GM12878 (cell line): ENCODE measurements at regions not wholly inside any gene's neighbourhood (a gene's known extent, or its start where the extent isn't known, plus 50 kb on each side); places are given as distances from the start of the nearest gene placed in this dataset.

Experiments used
- ATAC-seq: fragments of 200-7000 bp; cut with Tn5 transposase; 3 replicates; pipeline ENCODE4 v1.9.1; 2020; ENCODE audit warnings: mild to moderate bottlenecking, moderate library complexity
- BruUV-seq: library from RNA; stranded (reverse); fragments of 400-500 nt; replicated peaks from 2 replicates; lab custom pipeline; 2021; lab: Mats Ljungman, UMichigan
- CTCF ChIA-PET: fragments of 300-600 bp; sonication (Branson Sonifier 250); formaldehyde crosslinking; extraction: SDS; loops from one replicate; lab custom pipeline; 2021; ENCODE audit warnings: inconsistent platforms; lab: Yijun Ruan, JAX
- POLR2A ChIA-PET: fragments of 350-600 bp; formaldehyde crosslinking; extraction: SDS; loops from one replicate; lab custom pipeline; 2021; ENCODE audit warnings: inconsistent platforms; lab: Charles Lee
- RAD21 ChIA-PET: fragments of 300-600 bp; sonication (Branson Sonifier 250); formaldehyde crosslinking; loops from one replicate; lab custom pipeline; 2023; ENCODE audit warnings: antibody characterized with exemption; ENCODE audit not compliant: unreplicated experiment; lab: Charles Lee
- SMC1A ChIA-PET: fragments of 300-600 bp; sonication (Branson Sonifier 250); formaldehyde crosslinking; loops from one replicate; lab custom pipeline; 2023; ENCODE audit not compliant: unreplicated experiment, uncharacterized antibody; lab: Charles Lee
- DNase-seq: peaks from one replicate; pipeline ENCODE4 v3.0.0-alpha.2; 2011; ENCODE audit warnings: low read depth, low spot score
- FAIRE-seq: peaks from 3 replicates; lab custom pipeline; 2011; peaks lifted over from hg19 to GRCh38; lab: Jason Lieb, UNC
- H2AFZ ChIP-seq: 2 replicates; pipeline ENCODE4 v1.6.0; 2011; ENCODE audit warnings: low read depth, low read length, control low read depth; ENCODE audit not compliant: control insufficient read depth
- H3K27ac ChIP-seq: 2 replicates; pipeline ENCODE4 v1.5.1; 2011; ENCODE audit warnings: control low read depth; ENCODE audit not compliant: control insufficient read depth, insufficient read depth
- H3K27me3 ChIP-seq, 2 experiments: replicated peaks in 1 of 2; 2 replicates each; pipeline versions ENCODE4 v1.6.0 to v1.6.1; 2011; ENCODE audit warnings: low read length in 1 of 2; ENCODE audit not compliant: control insufficient read depth in 2 of 2, insufficient read depth in 2 of 2
- H3K36me3 ChIP-seq, 2 experiments: 2 replicates each; pipeline ENCODE4 v1.5.1; 2011; ENCODE audit warnings: low read length in 1 of 2; ENCODE audit not compliant: control insufficient read depth in 2 of 2, insufficient read depth in 2 of 2
- H3K4me1 ChIP-seq: 2 replicates; pipeline ENCODE4 v1.6.1; 2011; ENCODE audit warnings: mild to moderate bottlenecking, low read length, moderate library complexity, mixed read lengths; ENCODE audit not compliant: control insufficient read depth, insufficient read depth
- H3K4me2 ChIP-seq: 2 replicates; pipeline ENCODE4 v1.6.0; 2011; ENCODE audit warnings: control low read depth; ENCODE audit not compliant: control insufficient read depth, insufficient read depth
- H3K4me3 ChIP-seq: fragments of 200-600 bp; sonication (generic); 2 replicates; pipeline ENCODE4 v1.5.1; 2016
- H3K79me2 ChIP-seq: 2 replicates; pipeline ENCODE4 v1.6.0; 2011; ENCODE audit warnings: low read length; ENCODE audit not compliant: control insufficient read depth, insufficient read depth
- H3K9ac ChIP-seq: 2 replicates; pipeline ENCODE4 v1.8.0; 2011; ENCODE audit warnings: low read length, control low read depth, mixed read lengths; ENCODE audit not compliant: control insufficient read depth, insufficient read depth
- H3K9me3 ChIP-seq: replicated peaks from 3 replicates; pipeline ENCODE4 v1.5.1; 2011; ENCODE audit warnings: mild to moderate bottlenecking, low read length; ENCODE audit not compliant: control insufficient read depth, insufficient read depth
- H4K20me1 ChIP-seq: 2 replicates; pipeline ENCODE4 v1.6.0; 2011; ENCODE audit not compliant: control insufficient read depth, insufficient read depth
- BACH1 ChIP-seq: fragments of 450-650 bp; IDR thresholded peaks from 2 replicates; pipeline ENCODE4 v1.6.1; 2017; ENCODE audit warnings: mild to moderate bottlenecking, borderline replicate concordance
- CHD2 ChIP-seq: IDR thresholded peaks from 2 replicates; pipeline ENCODE4 v1.6.1; 2011; ENCODE audit warnings: low read depth, low read length, improper control_type of control experiment, borderline replicate concordance
- HDAC2 ChIP-seq: fragments of 200-600 bp; sonication (generic); IDR thresholded peaks from 2 replicates; pipeline ENCODE4 v1.6.1; 2017
- HDAC6 ChIP-seq: fragments of 200-600 bp; sonication (generic); IDR thresholded peaks from one replicate; pipeline ENCODE4 v1.8.0; 2017; ENCODE audit warnings: antibody characterized with exemption; ENCODE audit not compliant: unreplicated experiment
- MEF2B ChIP-seq: fragments of 450-650 bp; IDR thresholded peaks from 2 replicates; pipeline ENCODE4 v1.6.1; 2018; ENCODE audit warnings: mild to moderate bottlenecking, moderate library complexity; ENCODE audit not compliant: partially characterized antibody, poor library complexity, severe bottlenecking
- NFYA ChIP-seq: IDR thresholded peaks from 2 replicates; pipeline ENCODE4 v1.6.1; 2011; ENCODE audit warnings: low read depth, mild to moderate bottlenecking, low read length, improper control_type of control experiment, borderline replicate concordance
- NR2F1 ChIP-seq: fragments of 450-650 bp; conservative IDR thresholded peaks from 2 replicates; pipeline ENCODE4 v1.6.1; 2017; ENCODE audit warnings: mild to moderate bottlenecking
- RAD21 ChIP-seq: IDR thresholded peaks from 2 replicates; pipeline ENCODE4 v1.6.1; 2011; ENCODE audit warnings: mild to moderate bottlenecking, low read depth, low read length, moderate library complexity; ENCODE audit not compliant: insufficient read depth
- RFX5 ChIP-seq: IDR thresholded peaks from 2 replicates; pipeline ENCODE4 v1.6.1; 2011; ENCODE audit warnings: low read depth, low read length, improper control_type of control experiment
- ZNF217 ChIP-seq: fragments of 450-650 bp; IDR thresholded peaks from 2 replicates; pipeline ENCODE4 v1.6.1; 2017; ENCODE audit warnings: antibody characterized with exemption, mild to moderate bottlenecking
- ZZZ3 ChIP-seq: IDR thresholded peaks from 2 replicates; pipeline ENCODE4 v1.6.1; 2011; ENCODE audit warnings: low read depth; ENCODE audit not compliant: control insufficient read depth, insufficient read length
- in situ Hi-C: fragments of 300-500 bp; cut with MboI; formaldehyde crosslinking; loops from 9 replicates; pipeline ENCODE4 v1.14.3; 2018; ENCODE audit warnings: mixed read lengths
- intact Hi-C: fragments of 100-400 bp; cut with micrococcal nuclease; formaldehyde crosslinking; loops from one replicate; pipeline ENCODE4 v1.14.2; 2022; ENCODE audit not compliant: unreplicated experiment
- TF ChIP-seq, protein P1 (sequence below): IDR thresholded peaks from 2 replicates; pipeline ENCODE4 v1.6.1; 2012; ENCODE audit warnings: low read depth, low read length, improper control_type of control experiment
- TF ChIP-seq, protein P2 (sequence below): IDR thresholded peaks from 2 replicates; pipeline ENCODE4 v1.6.1; 2012; ENCODE audit warnings: mild to moderate bottlenecking, low read depth, low read length
- TF ChIP-seq, protein P3 (sequence below): fragments of 450-650 bp; formaldehyde crosslinking; IDR thresholded peaks from 2 replicates; pipeline ENCODE4 v1.5.0; 2022; ENCODE audit warnings: mild to moderate bottlenecking, missing genetic modification characterization
- TF ChIP-seq, protein P4 (sequence below): IDR thresholded peaks from 2 replicates; pipeline ENCODE4 v1.6.1; 2011; ENCODE audit warnings: borderline replicate concordance, low read depth, mild to moderate bottlenecking, moderate library complexity, mixed read lengths, low read length; ENCODE audit not compliant: insufficient read depth; ENCODE audit errors: extremely low read length
- TF ChIP-seq, protein P5 (sequence below): IDR thresholded peaks from 2 replicates; pipeline ENCODE4 v1.6.1; 2011; ENCODE audit warnings: low read depth, low read length, improper control_type of control experiment, borderline replicate concordance

DNA sequence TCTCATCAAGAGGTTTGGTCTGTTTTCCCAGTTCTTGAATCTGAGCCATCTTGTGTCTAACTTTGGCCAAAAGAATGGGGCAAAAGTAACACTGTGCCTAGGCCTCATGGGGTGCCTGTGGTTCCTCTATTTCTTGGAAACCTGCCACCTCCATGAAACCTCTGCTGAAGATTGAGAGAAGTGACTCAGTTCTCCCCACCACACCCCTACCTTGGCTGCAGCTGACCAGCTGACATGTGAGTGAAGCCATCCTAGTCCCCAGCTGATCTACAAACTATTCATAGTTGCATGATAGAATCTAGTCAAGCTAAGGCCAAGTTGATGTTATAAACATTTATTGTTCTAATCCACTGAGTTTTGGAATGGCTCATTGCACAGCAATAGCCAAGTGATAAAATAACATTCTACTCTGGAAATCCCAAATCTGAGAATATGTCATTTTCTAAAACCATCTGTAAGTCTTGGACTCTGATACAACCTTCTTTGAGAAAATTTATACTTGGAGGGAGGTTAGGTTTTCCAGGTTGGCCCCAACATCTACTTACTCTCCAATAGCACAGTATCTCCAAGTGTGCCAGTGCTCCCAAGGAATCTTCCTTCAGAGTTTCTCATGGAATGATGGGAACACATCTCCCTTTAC is 107.0 kb upstream of the SMLR1 start:
- no peak for FAIRE-seq
- SMC1A ChIA-PET, result interaction anchor here (0.9 to 1.1 kb wide), 2 partner anchors 44 to 393 kb away, joined by 3 read pairs; no protein-coding TSS in a partner anchor
- Histone ChIP-seq H3K9me3 (no peaks in the 10 kb centered on the region), H3K4me2 (no peak overlapping the region), H3K36me3 (no peaks in the 10 kb centered on the region), H3K79me2 (no peaks in the 10 kb centered on the region), H3K27me3 (no peaks in the 10 kb centered on the region), H3K27ac (no peak overlapping the region), H3K9ac (no peak overlapping the region), H3K4me3 (no peak overlapping the region), H3K4me1 (no peaks in the 10 kb centered on the region), H2AFZ (no peak overlapping the region), H4K20me1 (no peaks in the 10 kb centered on the region)
- BruUV-seq, result no TSS peak
- DNase-seq, result no peak
- POLR2A ChIA-PET, result no interaction called here
- intact Hi-C loops (no loop called here), in situ Hi-C loops (no loop called here)
- no peak for ATAC-seq
- CTCF ChIA-PET, result interaction anchor here (1.6 kb wide), 1 partner anchor 22 kb away, joined by 3 read pairs; no protein-coding TSS in a partner anchor
- RAD21 ChIA-PET, result no interaction called here
- TF ChIP-seq, protein P1, sequence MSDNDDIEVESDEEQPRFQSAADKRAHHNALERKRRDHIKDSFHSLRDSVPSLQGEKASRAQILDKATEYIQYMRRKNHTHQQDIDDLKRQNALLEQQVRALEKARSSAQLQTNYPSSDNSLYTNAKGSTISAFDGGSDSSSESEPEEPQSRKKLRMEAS, result no peak
- TF ChIP-seq RAD21 (no peak), ZNF217 (no peak), CHD2 (no peak), BACH1 (no peak), HDAC6 (no peak), MEF2B (no peak), ZZZ3 (no peak), RFX5 (no peak), NR2F1 (no peak), NFYA (no peak), HDAC2 (no peak)
- TF ChIP-seq, protein P2, sequence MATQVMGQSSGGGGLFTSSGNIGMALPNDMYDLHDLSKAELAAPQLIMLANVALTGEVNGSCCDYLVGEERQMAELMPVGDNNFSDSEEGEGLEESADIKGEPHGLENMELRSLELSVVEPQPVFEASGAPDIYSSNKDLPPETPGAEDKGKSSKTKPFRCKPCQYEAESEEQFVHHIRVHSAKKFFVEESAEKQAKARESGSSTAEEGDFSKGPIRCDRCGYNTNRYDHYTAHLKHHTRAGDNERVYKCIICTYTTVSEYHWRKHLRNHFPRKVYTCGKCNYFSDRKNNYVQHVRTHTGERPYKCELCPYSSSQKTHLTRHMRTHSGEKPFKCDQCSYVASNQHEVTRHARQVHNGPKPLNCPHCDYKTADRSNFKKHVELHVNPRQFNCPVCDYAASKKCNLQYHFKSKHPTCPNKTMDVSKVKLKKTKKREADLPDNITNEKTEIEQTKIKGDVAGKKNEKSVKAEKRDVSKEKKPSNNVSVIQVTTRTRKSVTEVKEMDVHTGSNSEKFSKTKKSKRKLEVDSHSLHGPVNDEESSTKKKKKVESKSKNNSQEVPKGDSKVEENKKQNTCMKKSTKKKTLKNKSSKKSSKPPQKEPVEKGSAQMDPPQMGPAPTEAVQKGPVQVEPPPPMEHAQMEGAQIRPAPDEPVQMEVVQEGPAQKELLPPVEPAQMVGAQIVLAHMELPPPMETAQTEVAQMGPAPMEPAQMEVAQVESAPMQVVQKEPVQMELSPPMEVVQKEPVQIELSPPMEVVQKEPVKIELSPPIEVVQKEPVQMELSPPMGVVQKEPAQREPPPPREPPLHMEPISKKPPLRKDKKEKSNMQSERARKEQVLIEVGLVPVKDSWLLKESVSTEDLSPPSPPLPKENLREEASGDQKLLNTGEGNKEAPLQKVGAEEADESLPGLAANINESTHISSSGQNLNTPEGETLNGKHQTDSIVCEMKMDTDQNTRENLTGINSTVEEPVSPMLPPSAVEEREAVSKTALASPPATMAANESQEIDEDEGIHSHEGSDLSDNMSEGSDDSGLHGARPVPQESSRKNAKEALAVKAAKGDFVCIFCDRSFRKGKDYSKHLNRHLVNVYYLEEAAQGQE, result no peak
- TF ChIP-seq, protein P3, sequence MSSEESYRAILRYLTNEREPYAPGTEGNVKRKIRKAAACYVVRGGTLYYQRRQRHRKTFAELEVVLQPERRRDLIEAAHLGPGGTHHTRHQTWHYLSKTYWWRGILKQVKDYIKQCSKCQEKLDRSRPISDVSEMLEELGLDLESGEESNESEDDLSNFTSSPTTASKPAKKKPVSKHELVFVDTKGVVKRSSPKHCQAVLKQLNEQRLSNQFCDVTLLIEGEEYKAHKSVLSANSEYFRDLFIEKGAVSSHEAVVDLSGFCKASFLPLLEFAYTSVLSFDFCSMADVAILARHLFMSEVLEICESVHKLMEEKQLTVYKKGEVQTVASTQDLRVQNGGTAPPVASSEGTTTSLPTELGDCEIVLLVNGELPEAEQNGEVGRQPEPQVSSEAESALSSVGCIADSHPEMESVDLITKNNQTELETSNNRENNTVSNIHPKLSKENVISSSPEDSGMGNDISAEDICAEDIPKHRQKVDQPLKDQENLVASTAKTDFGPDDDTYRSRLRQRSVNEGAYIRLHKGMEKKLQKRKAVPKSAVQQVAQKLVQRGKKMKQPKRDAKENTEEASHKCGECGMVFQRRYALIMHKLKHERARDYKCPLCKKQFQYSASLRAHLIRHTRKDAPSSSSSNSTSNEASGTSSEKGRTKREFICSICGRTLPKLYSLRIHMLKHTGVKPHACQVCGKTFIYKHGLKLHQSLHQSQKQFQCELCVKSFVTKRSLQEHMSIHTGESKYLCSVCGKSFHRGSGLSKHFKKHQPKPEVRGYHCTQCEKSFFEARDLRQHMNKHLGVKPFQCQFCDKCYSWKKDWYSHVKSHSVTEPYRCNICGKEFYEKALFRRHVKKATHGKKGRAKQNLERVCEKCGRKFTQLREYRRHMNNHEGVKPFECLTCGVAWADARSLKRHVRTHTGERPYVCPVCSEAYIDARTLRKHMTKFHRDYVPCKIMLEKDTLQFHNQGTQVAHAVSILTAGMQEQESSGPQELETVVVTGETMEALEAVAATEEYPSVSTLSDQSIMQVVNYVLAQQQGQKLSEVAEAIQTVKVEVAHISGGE (CRISPR knock-in tag), result no peak
- TF ChIP-seq, protein P4, sequence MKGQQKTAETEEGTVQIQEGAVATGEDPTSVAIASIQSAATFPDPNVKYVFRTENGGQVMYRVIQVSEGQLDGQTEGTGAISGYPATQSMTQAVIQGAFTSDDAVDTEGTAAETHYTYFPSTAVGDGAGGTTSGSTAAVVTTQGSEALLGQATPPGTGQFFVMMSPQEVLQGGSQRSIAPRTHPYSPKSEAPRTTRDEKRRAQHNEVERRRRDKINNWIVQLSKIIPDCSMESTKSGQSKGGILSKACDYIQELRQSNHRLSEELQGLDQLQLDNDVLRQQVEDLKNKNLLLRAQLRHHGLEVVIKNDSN, result no peak
- TF ChIP-seq, protein P5, sequence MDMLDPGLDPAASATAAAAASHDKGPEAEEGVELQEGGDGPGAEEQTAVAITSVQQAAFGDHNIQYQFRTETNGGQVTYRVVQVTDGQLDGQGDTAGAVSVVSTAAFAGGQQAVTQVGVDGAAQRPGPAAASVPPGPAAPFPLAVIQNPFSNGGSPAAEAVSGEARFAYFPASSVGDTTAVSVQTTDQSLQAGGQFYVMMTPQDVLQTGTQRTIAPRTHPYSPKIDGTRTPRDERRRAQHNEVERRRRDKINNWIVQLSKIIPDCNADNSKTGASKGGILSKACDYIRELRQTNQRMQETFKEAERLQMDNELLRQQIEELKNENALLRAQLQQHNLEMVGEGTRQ, result no peak
